Progenitor cell of endocrine pancreas (in vitro differentiated cells): ENCODE measurements at regions not wholly inside any gene's neighbourhood (a gene's known extent, or its start where the extent isn't known, plus 50 kb on each side); places are given as distances from the start of the nearest gene placed in this dataset.

Source experiments
- DNase-seq: peaks from one replicate; pipeline ENCODE4 v3.0.0; 2021; ENCODE audit warnings: low spot score; ENCODE audit not compliant: unreplicated experiment
- H3K27ac Mint-ChIP-seq: 2 replicates; pipeline ENCODE4 v1.8.0; 2021; ENCODE audit warnings: mild to moderate bottlenecking, moderate library complexity, mixed read lengths
- H3K27me3 Mint-ChIP-seq: 2 replicates; pipeline ENCODE4 v1.8.0; 2021; ENCODE audit warnings: mixed read lengths
- H3K36me3 Mint-ChIP-seq: 2 replicates; pipeline ENCODE4 v1.8.0; 2022; ENCODE audit warnings: mixed read lengths; ENCODE audit not compliant: insufficient read depth
- H3K4me1 Mint-ChIP-seq: 2 replicates; pipeline ENCODE4 v1.8.0; 2021; ENCODE audit warnings: low read depth, mixed read lengths
- H3K4me3 Mint-ChIP-seq: 2 replicates; pipeline ENCODE4 v1.8.0; 2021; ENCODE audit warnings: low read depth, mild to moderate bottlenecking, moderate library complexity, mixed read lengths
- H3K9me3 Mint-ChIP-seq: 2 replicates; pipeline ENCODE4 v1.8.0; 2021; ENCODE audit warnings: low read depth, mixed read lengths
- CTCF ChIP-seq: fragments of 200-600 bp; sonication (generic); IDR thresholded peaks from one replicate; pipeline ENCODE4 v1.5.0; 2021; ENCODE audit warnings: antibody characterized with exemption, mild to moderate bottlenecking; ENCODE audit not compliant: unreplicated experiment

- H3K36me3 Mint-ChIP-seq = peaks cover 1% of the 10 kb centered on the region
- H3K27ac Mint-ChIP-seq = no peak overlapping the region
- TF ChIP-seq CTCF = no peak
- no peaks in the 10 kb centered on the region for H3K27me3 Mint-ChIP-seq
- H3K4me3 Mint-ChIP-seq = no peak overlapping the region
- no peak for DNase-seq
- peaks cover 14% of the 10 kb centered on the region for H3K9me3 Mint-ChIP-seq
- H3K4me1 Mint-ChIP-seq = no peaks in the 10 kb centered on the region
These were observed 509.9 kb downstream of the GRXCR1 start for GRCh38 chr4:43402393-43402792.

- H3K27ac Mint-ChIP-seq = no peak overlapping the region
- no peak for DNase-seq
- no peaks in the 10 kb centered on the region for H3K27me3 Mint-ChIP-seq
- peaks cover 39% of the 10 kb centered on the region for H3K9me3 Mint-ChIP-seq
- no peak for TF ChIP-seq CTCF
- H3K36me3 Mint-ChIP-seq = peaks cover 1% of the 10 kb centered on the region
- no peaks in the 10 kb centered on the region for H3K4me1 Mint-ChIP-seq
- H3K4me3 Mint-ChIP-seq = no peak overlapping the region
These were observed 518.1 kb downstream of the GRXCR1 start for GRCh38 chr4:43410636-43411035.

GRCh38 chr4:43411226-43411625 is 518.7 kb downstream of the GRXCR1 start:
- H3K9me3 Mint-ChIP-seq = peaks cover 34% of the 10 kb centered on the region
- no peak for TF ChIP-seq CTCF
- H3K27me3 Mint-ChIP-seq = no peaks in the 10 kb centered on the region
- no peaks in the 10 kb centered on the region for H3K4me1 Mint-ChIP-seq
- no peaks in the 10 kb centered on the region for H3K36me3 Mint-ChIP-seq
- H3K27ac Mint-ChIP-seq = no peak overlapping the region
- no peak overlapping the region for H3K4me3 Mint-ChIP-seq
- no peak for DNase-seq

- no peaks in the 10 kb centered on the region for H3K27me3 Mint-ChIP-seq
- H3K27ac Mint-ChIP-seq = no peak overlapping the region
- H3K9me3 Mint-ChIP-seq = peaks cover 21% of the 10 kb centered on the region
- peaks cover 9% of the 10 kb centered on the region for H3K4me1 Mint-ChIP-seq
- no peak overlapping the region for H3K4me3 Mint-ChIP-seq
- no peak for TF ChIP-seq CTCF
- DNase-seq = no peak
- no peaks in the 10 kb centered on the region for H3K36me3 Mint-ChIP-seq
These were observed 530.8 kb downstream of the GRXCR1 start for GRCh38 chr4:43423276-43423675.

- Mint-ChIP-seq H3K9me3 (peaks cover 8% of the 10 kb centered on the region), H3K4me3 (no peak overlapping the region), H3K27me3 (no peaks in the 10 kb centered on the region), H3K4me1 (peaks cover 7% of the 10 kb centered on the region), H3K27ac (no peak overlapping the region), H3K36me3 (no peaks in the 10 kb centered on the region)
- TF ChIP-seq CTCF = no peak
- DNase-seq = no peak
These were observed 532.7 kb downstream of the GRXCR1 start for GRCh38 chr4:43425206-43425605.
